ENCODE measurements at regions not wholly inside any gene's neighbourhood (a gene's known extent, or its start where the extent isn't known, plus 50 kb on each side); places are given as distances from the start of the nearest gene placed in this dataset.

DNA sequence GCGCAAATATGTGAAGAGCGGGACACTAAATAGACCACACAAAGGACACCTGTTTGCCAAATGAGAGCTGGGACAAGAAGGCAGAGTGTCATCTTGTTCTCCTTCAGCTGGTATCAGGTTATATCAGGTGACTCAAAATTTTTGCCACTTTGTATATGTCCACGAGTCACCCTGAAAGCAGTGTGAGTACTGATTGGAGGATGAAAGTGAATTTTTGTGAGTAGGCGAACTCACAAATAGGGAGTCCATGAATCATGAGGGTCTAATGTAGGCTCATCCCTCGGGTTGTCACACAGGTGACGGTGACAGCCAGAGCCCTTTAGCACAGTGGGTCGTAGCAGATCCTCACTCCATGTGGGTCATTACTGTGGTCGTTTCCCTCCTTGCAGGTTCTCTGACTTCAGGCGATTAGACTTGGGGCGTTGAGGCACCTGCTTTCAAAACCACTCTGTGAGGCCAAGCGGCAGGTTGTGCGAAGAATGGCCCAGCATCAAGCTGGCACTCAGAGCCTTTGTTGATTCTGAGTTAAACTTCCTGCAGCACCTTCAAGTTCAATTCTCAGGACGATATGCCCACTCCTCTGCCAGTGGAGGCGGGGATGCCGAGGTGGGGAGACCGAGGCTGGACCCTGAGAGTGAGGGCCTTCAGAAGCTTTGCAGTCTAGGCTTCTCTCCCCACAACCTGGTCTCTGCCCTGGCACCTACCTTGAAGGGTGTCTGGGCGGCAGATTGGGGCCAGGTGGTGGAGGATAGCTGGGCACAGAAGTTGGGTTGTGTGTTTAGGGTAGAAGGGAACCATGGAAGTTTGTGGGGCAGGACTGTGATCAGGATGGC, 173.8 kb downstream of the SMAD6 start:
- TF ChIP-seq POLR2AphosphoS5 (IDR thresholded peaks at IDR 0.05): no peak
- TF ChIP-seq, protein P1, sequence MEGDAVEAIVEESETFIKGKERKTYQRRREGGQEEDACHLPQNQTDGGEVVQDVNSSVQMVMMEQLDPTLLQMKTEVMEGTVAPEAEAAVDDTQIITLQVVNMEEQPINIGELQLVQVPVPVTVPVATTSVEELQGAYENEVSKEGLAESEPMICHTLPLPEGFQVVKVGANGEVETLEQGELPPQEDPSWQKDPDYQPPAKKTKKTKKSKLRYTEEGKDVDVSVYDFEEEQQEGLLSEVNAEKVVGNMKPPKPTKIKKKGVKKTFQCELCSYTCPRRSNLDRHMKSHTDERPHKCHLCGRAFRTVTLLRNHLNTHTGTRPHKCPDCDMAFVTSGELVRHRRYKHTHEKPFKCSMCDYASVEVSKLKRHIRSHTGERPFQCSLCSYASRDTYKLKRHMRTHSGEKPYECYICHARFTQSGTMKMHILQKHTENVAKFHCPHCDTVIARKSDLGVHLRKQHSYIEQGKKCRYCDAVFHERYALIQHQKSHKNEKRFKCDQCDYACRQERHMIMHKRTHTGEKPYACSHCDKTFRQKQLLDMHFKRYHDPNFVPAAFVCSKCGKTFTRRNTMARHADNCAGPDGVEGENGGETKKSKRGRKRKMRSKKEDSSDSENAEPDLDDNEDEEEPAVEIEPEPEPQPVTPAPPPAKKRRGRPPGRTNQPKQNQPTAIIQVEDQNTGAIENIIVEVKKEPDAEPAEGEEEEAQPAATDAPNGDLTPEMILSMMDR (IDR thresholded peaks at IDR 0.05): no peak
- no peak for TF ChIP-seq EP300 (IDR thresholded peaks at IDR 0.05)
